ENCODE measurements at regions not wholly inside any gene's neighbourhood (a gene's known extent, or its start where the extent isn't known, plus 50 kb on each side); places are given as distances from the start of the nearest gene placed in this dataset.

DNA sequence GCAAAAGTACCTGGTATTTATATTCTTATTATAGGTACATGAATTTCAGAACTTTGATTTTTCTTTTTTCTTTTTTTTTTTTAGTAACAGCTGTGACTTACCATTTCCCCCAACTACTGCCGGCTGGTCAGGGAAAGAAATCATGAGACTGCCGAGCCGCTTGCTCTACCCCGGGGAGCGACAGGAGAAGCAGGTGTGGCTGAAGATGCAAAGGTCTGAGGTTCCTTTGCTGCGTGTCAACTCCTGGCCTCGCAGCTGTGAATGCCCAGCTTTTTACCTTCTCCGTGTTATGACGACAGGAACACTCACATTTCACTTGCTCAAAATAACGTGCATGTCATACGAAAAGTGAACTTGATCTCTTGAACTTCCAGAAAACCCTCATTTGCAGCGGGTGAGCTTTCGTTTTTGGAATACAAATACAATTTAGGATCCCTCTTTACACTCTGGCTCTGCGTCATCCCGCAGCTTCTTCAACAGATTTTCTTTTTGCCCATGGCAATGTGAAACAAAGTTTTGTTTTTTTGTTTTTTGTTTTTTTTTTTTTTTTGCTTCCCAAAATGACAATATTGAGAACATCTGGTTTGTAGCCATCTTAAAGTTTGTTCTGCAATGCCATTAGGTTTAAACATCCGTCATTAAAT, 117.9 kb downstream of the EFNB2 start:
- ATAC-seq (ENCODE audit: insufficient read depth, low read depth) (no peak), DNase-seq (no peak)
- H4K20me1 ChIP-seq (ENCODE audit: insufficient read depth, low read length) = no peaks in the 10 kb centered on the region
- H3K27ac ChIP-seq (ENCODE audit: low read length) = no peak overlapping the region
- no peaks in the 10 kb centered on the region for H3K36me3 ChIP-seq (ENCODE audit: insufficient read depth, low read length)
- no peaks in the 10 kb centered on the region for H3K27me3 ChIP-seq (ENCODE audit: insufficient read depth, low read length, poor library complexity)
- no peak overlapping the region for H3K4me3 ChIP-seq (ENCODE audit: low read depth in 1 of 2, low read length in 2 of 2)
- TF ChIP-seq CTCF (IDR thresholded peaks at IDR 0.05; ENCODE audit: borderline replicate concordance, extremely low read depth, low read length, poor library complexity, severe bottlenecking) (no peak), EZH2 (IDR thresholded peaks at IDR 0.05; ENCODE audit: borderline replicate concordance, low read depth, low read length, severe bottlenecking) (no peak)
- no peaks in the 10 kb centered on the region for H3K9me3 ChIP-seq (ENCODE audit: insufficient read depth, low read length, severe bottlenecking)
- H3K4me2 ChIP-seq (ENCODE audit: insufficient read depth, low read length) = no peak overlapping the region
- no peak overlapping the region for H2AFZ ChIP-seq (ENCODE audit: low read depth, low read length)
- H3K4me1 ChIP-seq (ENCODE audit: insufficient read depth, low read length) = no peaks in the 10 kb centered on the region
- H3K9ac ChIP-seq (ENCODE audit: low read depth, low read length) = no peak overlapping the region
- no peaks in the 10 kb centered on the region for H3K79me2 ChIP-seq (ENCODE audit: insufficient read depth, low read length)

GRCh38 chr13:106416645-106417044, 118.8 kb downstream of the EFNB2 start:
- ATAC-seq (ENCODE audit: insufficient read depth, low read depth) (no peak), DNase-seq (no peak)
- Histone ChIP-seq H3K4me3 (ENCODE audit: low read depth in 1 of 2, low read length in 2 of 2) (no peak overlapping the region), H3K9me3 (ENCODE audit: insufficient read depth, low read length, severe bottlenecking) (no peaks in the 10 kb centered on the region), H3K36me3 (ENCODE audit: insufficient read depth, low read length) (no peaks in the 10 kb centered on the region), H3K4me2 (ENCODE audit: insufficient read depth, low read length) (no peak overlapping the region), H3K27me3 (ENCODE audit: insufficient read depth, low read length, poor library complexity) (no peaks in the 10 kb centered on the region), H4K20me1 (ENCODE audit: insufficient read depth, low read length) (no peaks in the 10 kb centered on the region), H2AFZ (ENCODE audit: low read depth, low read length) (no peak overlapping the region), H3K4me1 (ENCODE audit: insufficient read depth, low read length) (no peaks in the 10 kb centered on the region), H3K79me2 (ENCODE audit: insufficient read depth, low read length) (no peaks in the 10 kb centered on the region), H3K27ac (ENCODE audit: low read length) (no peak overlapping the region), H3K9ac (ENCODE audit: low read depth, low read length) (no peak overlapping the region)
- no peak for TF ChIP-seq EZH2 (IDR thresholded peaks at IDR 0.05; ENCODE audit: borderline replicate concordance, low read depth, low read length, severe bottlenecking)
- TF ChIP-seq CTCF (IDR thresholded peaks at IDR 0.05; ENCODE audit: borderline replicate concordance, extremely low read depth, low read length, poor library complexity, severe bottlenecking) = no peak

DNA sequence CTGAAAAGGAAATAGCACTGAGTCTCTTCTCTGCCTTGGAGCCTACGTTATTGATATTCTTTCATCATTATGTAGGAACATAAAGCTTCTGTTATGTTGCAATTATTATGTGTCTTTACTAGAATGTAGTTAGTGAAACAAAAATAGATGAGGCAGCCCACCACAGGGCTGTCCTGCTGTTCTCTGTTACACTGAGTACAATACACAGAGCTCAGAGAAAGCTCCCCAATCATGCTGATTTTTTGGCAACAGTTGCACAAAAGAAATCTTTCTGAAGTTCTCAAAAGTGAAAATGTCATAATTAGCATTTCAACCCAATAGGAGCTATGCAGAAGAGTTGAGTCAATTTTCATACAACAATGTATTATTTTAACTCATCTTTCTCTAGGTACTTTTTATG, 119.5 kb downstream of the EFNB2 start:
- Histone ChIP-seq H2AFZ (ENCODE audit: low read depth, low read length) (no peak overlapping the region), H3K4me1 (ENCODE audit: insufficient read depth, low read length) (no peaks in the 10 kb centered on the region), H3K79me2 (ENCODE audit: insufficient read depth, low read length) (no peaks in the 10 kb centered on the region), H3K36me3 (ENCODE audit: insufficient read depth, low read length) (no peaks in the 10 kb centered on the region), H3K27ac (ENCODE audit: low read length) (no peak overlapping the region), H3K27me3 (ENCODE audit: insufficient read depth, low read length, poor library complexity) (no peaks in the 10 kb centered on the region), H3K4me2 (ENCODE audit: insufficient read depth, low read length) (no peak overlapping the region), H4K20me1 (ENCODE audit: insufficient read depth, low read length) (no peaks in the 10 kb centered on the region), H3K9me3 (ENCODE audit: insufficient read depth, low read length, severe bottlenecking) (no peaks in the 10 kb centered on the region), H3K9ac (ENCODE audit: low read depth, low read length) (no peak overlapping the region), H3K4me3 (ENCODE audit: low read depth in 1 of 2, low read length in 2 of 2) (no peak overlapping the region)
- TF ChIP-seq CTCF (IDR thresholded peaks at IDR 0.05; ENCODE audit: borderline replicate concordance, extremely low read depth, low read length, poor library complexity, severe bottlenecking) (no peak), EZH2 (IDR thresholded peaks at IDR 0.05; ENCODE audit: borderline replicate concordance, low read depth, low read length, severe bottlenecking) (no peak)
- DNase-seq (no peak), ATAC-seq (ENCODE audit: insufficient read depth, low read depth) (no peak)
